Activated CD8-positive, alpha-beta memory T cell treated with anti-CD3 and anti-CD28 coated beads for 36 hours (primary cell): ENCODE measurements at regions not wholly inside any gene's neighbourhood (a gene's known extent, or its start where the extent isn't known, plus 50 kb on each side); places are given as distances from the start of the nearest gene placed in this dataset.

ENCODE experiments used
- CTCF ChIA-PET: fragments of 350-600 bp; sonication (Branson Sonifier 250); formaldehyde crosslinking; loops from one replicate; lab custom pipeline; 2021; ENCODE audit warnings: antibody characterized with exemption; lab: Charles Lee
- POLR2A ChIA-PET: fragments of 350-600 bp; sonication (Branson Sonifier 250); formaldehyde crosslinking; loops from one replicate; lab custom pipeline; 2021; ENCODE audit warnings: antibody characterized with exemption; lab: Charles Lee

GRCh38 chr1:163774401-163774945, 452.7 kb downstream of the NUF2 start:
- POLR2A ChIA-PET: no interaction called here
- CTCF ChIA-PET: no interaction called here

GRCh38 chr1:163774978-163775620, 453.3 kb downstream of the NUF2 start:
- CTCF ChIA-PET: no interaction called here
- POLR2A ChIA-PET: no interaction called here

GRCh38 chr1:163777205-163777604, 455.5 kb downstream of the NUF2 start:
- CTCF ChIA-PET: no interaction called here
- POLR2A ChIA-PET: no interaction called here

GRCh38 chr1:163781146-163781545, 459.4 kb downstream of the NUF2 start:
- POLR2A ChIA-PET: no interaction called here
- CTCF ChIA-PET: no interaction called here

GRCh38 chr1:163785868-163786405, 464.2 kb downstream of the NUF2 start:
- CTCF ChIA-PET: no interaction called here
- POLR2A ChIA-PET: no interaction called here

- CTCF ChIA-PET: no interaction called here
- POLR2A ChIA-PET: no interaction called here
Observed at GRCh38 chr1:163789911-163790310, 468.2 kb downstream of the NUF2 start.

- ChIA-PET CTCF (no interaction called here), POLR2A (no interaction called here)
Observed at GRCh38 chr1:163794551-163794950, 472.8 kb downstream of the NUF2 start.

GRCh38 chr1:163796394-163796821, 474.7 kb downstream of the NUF2 start:
- CTCF ChIA-PET: no interaction called here
- POLR2A ChIA-PET: no interaction called here

GRCh38 chr1:163797816-163798215, 476.1 kb downstream of the NUF2 start:
- CTCF ChIA-PET: no interaction called here

GRCh38 chr1:163799190-163799805, 477.5 kb downstream of the NUF2 start:
- ChIA-PET POLR2A (no interaction called here), CTCF (no interaction called here)

More at GRCh38 chr1:163797816-163798215, 476.1 kb downstream of the NUF2 start:
- POLR2A ChIA-PET: no interaction called here

- ChIA-PET CTCF (no interaction called here), POLR2A (no interaction called here)
Observed at GRCh38 chr1:163807331-163808049, 485.7 kb downstream of the NUF2 start.

- CTCF ChIA-PET: no interaction called here
- POLR2A ChIA-PET: no interaction called here
Observed at GRCh38 chr1:163813251-163813650, 491.5 kb downstream of the NUF2 start.

GRCh38 chr1:163820226-163820625, 498.5 kb downstream of the NUF2 start:
- POLR2A ChIA-PET: no interaction called here
- CTCF ChIA-PET: no interaction called here

GRCh38 chr1:163820766-163821165, 499.0 kb downstream of the NUF2 start:
- POLR2A ChIA-PET: no interaction called here
- CTCF ChIA-PET: no interaction called here

- ChIA-PET CTCF (no interaction called here), POLR2A (no interaction called here)
Observed at GRCh38 chr1:163821679-163822078, 499.9 kb downstream of the NUF2 start.

GRCh38 chr1:163823017-163823416, 501.3 kb downstream of the NUF2 start:
- POLR2A ChIA-PET: no interaction called here
- CTCF ChIA-PET: no interaction called here

GRCh38 chr1:163824006-163824405, 502.3 kb downstream of the NUF2 start:
- POLR2A ChIA-PET: no interaction called here
- CTCF ChIA-PET: no interaction called here

- ChIA-PET POLR2A (no interaction called here), CTCF (no interaction called here)
Observed at GRCh38 chr1:163824490-163824889, 502.7 kb downstream of the NUF2 start.

GRCh38 chr1:163826500-163826899, 504.7 kb downstream of the NUF2 start:
- POLR2A ChIA-PET: no interaction called here

GRCh38 chr1:163834778-163835177, 513.0 kb downstream of the NUF2 start:
- ChIA-PET CTCF (no interaction called here), POLR2A (no interaction called here)

More at GRCh38 chr1:163826500-163826899, 504.7 kb downstream of the NUF2 start:
- CTCF ChIA-PET: no interaction called here
